ENCODE measurements at regions not wholly inside any gene's neighbourhood (a gene's known extent, or its start where the extent isn't known, plus 50 kb on each side); places are given as distances from the start of the nearest gene placed in this dataset.
A peak's percentile ranks its signal among the peaks of the same experiment; 100 is the strongest.

DNA sequence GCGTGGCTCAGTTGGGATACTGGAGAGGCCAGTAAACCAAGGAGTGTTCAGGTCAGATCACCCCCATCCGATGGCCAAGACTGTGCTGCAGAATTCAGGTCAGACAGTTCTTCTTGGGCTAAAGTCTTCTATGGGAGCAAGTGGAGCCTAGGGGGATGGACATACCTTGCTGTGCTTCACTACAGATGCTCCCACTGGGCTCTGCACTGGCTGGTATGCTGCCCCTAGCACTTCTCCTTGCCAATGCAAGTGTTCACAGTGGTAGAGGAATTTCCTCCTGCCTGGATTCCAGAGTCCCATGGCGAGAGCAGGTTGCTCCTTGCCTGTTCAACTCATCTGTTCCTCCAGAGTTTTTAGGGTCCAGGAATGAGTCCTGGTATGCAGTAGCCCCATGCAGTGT, 134.2 kb upstream of the EDIL3 start:
- Mint-ChIP-seq H3K36me3 (ENCODE audit: low read depth) (no peaks in the 10 kb centered on the region), H3K9me3 (peaks cover 37% of the 10 kb centered on the region), H3K27ac (no peak overlapping the region), H3K27me3 (ENCODE audit: insufficient read depth) (no peaks in the 10 kb centered on the region), H3K4me3 (no peak overlapping the region), H3K4me1 (ENCODE audit: low read depth) (no peaks in the 10 kb centered on the region)
- no peak for DNase-seq
- TF ChIP-seq, protein P1, sequence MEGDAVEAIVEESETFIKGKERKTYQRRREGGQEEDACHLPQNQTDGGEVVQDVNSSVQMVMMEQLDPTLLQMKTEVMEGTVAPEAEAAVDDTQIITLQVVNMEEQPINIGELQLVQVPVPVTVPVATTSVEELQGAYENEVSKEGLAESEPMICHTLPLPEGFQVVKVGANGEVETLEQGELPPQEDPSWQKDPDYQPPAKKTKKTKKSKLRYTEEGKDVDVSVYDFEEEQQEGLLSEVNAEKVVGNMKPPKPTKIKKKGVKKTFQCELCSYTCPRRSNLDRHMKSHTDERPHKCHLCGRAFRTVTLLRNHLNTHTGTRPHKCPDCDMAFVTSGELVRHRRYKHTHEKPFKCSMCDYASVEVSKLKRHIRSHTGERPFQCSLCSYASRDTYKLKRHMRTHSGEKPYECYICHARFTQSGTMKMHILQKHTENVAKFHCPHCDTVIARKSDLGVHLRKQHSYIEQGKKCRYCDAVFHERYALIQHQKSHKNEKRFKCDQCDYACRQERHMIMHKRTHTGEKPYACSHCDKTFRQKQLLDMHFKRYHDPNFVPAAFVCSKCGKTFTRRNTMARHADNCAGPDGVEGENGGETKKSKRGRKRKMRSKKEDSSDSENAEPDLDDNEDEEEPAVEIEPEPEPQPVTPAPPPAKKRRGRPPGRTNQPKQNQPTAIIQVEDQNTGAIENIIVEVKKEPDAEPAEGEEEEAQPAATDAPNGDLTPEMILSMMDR (IDR thresholded peaks at IDR 0.05), result no peak

DNA sequence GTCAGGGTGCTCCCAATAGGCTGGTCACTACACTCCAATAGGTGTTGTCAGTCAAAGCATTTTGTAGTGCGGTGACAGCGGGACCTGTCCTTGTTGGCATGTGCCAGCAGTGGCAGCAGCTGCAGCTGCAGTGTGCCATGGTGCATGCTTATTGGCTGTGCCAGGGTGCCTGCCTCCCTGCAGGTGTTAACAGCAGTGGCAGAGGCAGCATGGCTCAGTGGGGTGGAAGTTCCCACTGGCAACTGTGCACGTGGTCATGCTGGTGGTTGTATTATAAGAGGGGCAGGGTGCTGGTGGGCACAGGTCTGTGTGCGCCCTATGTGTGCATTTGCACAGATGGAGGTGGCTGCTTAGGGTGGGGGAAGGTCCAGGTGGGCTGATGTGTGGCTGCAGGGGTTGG, 133.7 kb upstream of the EDIL3 start:
- DNase-seq, result no peak
- Mint-ChIP-seq H3K9me3 (peaks cover 37% of the 10 kb centered on the region), H3K4me3 (no peak overlapping the region), H3K27me3 (ENCODE audit: insufficient read depth) (no peaks in the 10 kb centered on the region), H3K27ac (no peak overlapping the region), H3K36me3 (ENCODE audit: low read depth) (no peaks in the 10 kb centered on the region), H3K4me1 (ENCODE audit: low read depth) (no peaks in the 10 kb centered on the region)
- TF ChIP-seq, protein P1 (IDR thresholded peaks at IDR 0.05), result no peak

DNA sequence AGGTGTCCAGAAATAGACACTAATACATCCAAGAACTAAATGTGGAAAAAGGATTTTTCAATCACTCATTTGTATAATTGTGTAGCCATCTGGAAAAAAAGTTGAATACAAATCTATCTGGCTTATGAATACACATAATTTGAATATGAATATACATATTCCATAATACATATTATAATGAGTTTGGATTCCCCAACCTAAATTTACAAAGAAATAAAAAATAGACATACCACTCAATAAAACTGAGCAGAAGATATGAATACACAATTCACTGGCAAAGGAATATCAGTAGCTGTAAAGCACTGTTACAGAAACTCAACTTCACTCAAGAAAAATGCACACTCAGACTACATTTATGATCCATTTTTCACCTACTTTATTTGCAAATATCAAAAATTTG, 121.9 kb upstream of the EDIL3 start:
- H3K27me3 Mint-ChIP-seq (ENCODE audit: insufficient read depth), result no peaks in the 10 kb centered on the region
- H3K4me1 Mint-ChIP-seq (ENCODE audit: low read depth), result no peaks in the 10 kb centered on the region
- H3K27ac Mint-ChIP-seq, result no peak overlapping the region

DNA sequence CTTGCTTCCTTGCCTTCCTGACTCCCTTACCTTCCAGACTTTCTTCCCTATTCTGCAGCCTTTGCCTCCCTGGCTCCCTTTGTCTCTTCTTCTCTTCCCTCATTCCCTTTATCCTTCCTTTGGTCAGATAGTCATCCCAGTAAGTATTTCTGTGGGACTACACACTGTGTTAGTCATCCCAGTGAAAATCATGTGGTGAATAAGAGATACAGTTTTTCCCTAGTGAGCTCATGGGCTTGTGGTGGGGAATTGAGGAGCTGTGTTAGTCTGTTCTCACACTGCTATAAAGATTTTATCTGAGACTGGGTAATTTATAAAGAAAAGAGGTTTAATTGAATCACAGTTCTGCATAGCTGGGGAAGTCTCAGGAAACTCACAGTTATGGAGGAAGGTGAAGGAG, 109.8 kb upstream of the EDIL3 start:
- no peaks in the 10 kb centered on the region for H3K36me3 Mint-ChIP-seq (ENCODE audit: low read depth)
- H3K4me1 Mint-ChIP-seq (ENCODE audit: low read depth), result peaks cover 9% of the 10 kb centered on the region; the same call in 1 of the 2 replicates
- peaks cover 25% of the 10 kb centered on the region for H3K9me3 Mint-ChIP-seq
- no peak overlapping the region for H3K4me3 Mint-ChIP-seq
- peak overlapping the region; percentile 45; the same call in 1 of the 2 replicates for H3K27ac Mint-ChIP-seq
- TF ChIP-seq, protein P1 (IDR thresholded peaks at IDR 0.05), result no peak
- DNase-seq, result no peak
- peaks cover 3% of the 10 kb centered on the region; the same call in 1 of the 2 replicates for H3K27me3 Mint-ChIP-seq (ENCODE audit: insufficient read depth)

More for the DNA sequence above, 121.9 kb upstream of the EDIL3 start:
- no peak for DNase-seq
- H3K9me3 Mint-ChIP-seq, result peaks cover 5% of the 10 kb centered on the region
- no peak overlapping the region for H3K4me3 Mint-ChIP-seq
- H3K36me3 Mint-ChIP-seq (ENCODE audit: low read depth), result no peaks in the 10 kb centered on the region
- TF ChIP-seq, protein P1 (IDR thresholded peaks at IDR 0.05), result no peak

DNA sequence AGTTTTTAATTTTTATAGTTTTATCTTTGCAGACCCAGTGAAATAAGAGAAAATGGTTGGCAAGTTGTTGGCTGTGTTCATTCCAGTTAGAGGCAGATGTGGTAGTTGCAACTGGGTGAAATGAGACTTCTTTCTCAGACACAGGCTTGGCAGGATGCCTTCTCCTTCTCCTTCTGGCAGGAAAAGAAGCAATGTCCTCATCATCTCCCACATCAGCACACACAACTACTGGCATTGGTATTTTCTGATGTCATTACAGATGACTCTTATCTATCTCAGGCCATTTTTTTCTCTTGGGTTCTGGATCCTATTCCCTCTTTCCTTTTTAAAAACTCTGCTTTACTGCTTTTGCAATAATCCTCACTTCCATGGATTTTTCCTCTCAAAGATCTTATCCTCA, 103.3 kb upstream of the EDIL3 start:
- DNase-seq, result no peak
- no peak overlapping the region for H3K27ac Mint-ChIP-seq
- peaks cover 37% of the 10 kb centered on the region for H3K9me3 Mint-ChIP-seq
- TF ChIP-seq, protein P1 (IDR thresholded peaks at IDR 0.05), result no peak
- H3K4me3 Mint-ChIP-seq, result no peak overlapping the region
- no peaks in the 10 kb centered on the region for H3K36me3 Mint-ChIP-seq (ENCODE audit: low read depth)
- no peaks in the 10 kb centered on the region for H3K4me1 Mint-ChIP-seq (ENCODE audit: low read depth)
- H3K27me3 Mint-ChIP-seq (ENCODE audit: insufficient read depth), result no peaks in the 10 kb centered on the region; the same call in 1 of the 2 replicates
